H1 (cell line): ENCODE measurements at regions not wholly inside any gene's neighbourhood (a gene's known extent, or its start where the extent isn't known, plus 50 kb on each side); places are given as distances from the start of the nearest gene placed in this dataset.

Experiments used
- CTCF ChIA-PET: fragments of 300-600 bp; sonication (Branson Sonifier 250); formaldehyde crosslinking; loops from one replicate; lab custom pipeline; 2021; ENCODE audit not compliant: partially characterized antibody; lab: Charles Lee
- POLR2A ChIA-PET: fragments of 300-600 bp; sonication (Branson Sonifier 250); formaldehyde crosslinking; loops from one replicate; lab custom pipeline; 2021; ENCODE audit warnings: inconsistent platforms; ENCODE audit not compliant: partially characterized antibody; lab: Charles Lee
- DNase-seq, 2 experiments: peaks; one replicate each; pipeline versions ENCODE4 v3.0.0 to v3.0.0-alpha.2; 2010 to 2022; ENCODE audit warnings: low spot score in 2 of 2, low read depth in 1 of 2, mixed read lengths in 1 of 2
- FAIRE-seq: peaks from 2 replicates; lab custom pipeline; 2011; peaks lifted over from hg19 to GRCh38; lab: Jason Lieb, UNC
- H2AFZ ChIP-seq: 2 replicates; pipeline ENCODE4 v1.8.1; 2012; ENCODE audit warnings: low read length, inconsistent platforms
- H2AK5ac ChIP-seq: 2 replicates; pipeline ENCODE4 v1.6.1; 2013; ENCODE audit warnings: low read depth, low read length
- H2BK120ac ChIP-seq: replicated peaks from 2 replicates; pipeline ENCODE3; 2013; ENCODE audit warnings: low read depth, low read length, inconsistent platforms
- H2BK12ac ChIP-seq: 2 replicates; pipeline ENCODE4 v1.6.1; 2013; ENCODE audit warnings: low read depth, low read length
- H2BK15ac ChIP-seq: 2 replicates; pipeline ENCODE4 v1.6.1; 2013; ENCODE audit warnings: low read length
- H2BK20ac ChIP-seq: 2 replicates; pipeline ENCODE4 v1.6.1; 2013; ENCODE audit warnings: low read length
- H2BK5ac ChIP-seq: 2 replicates; pipeline ENCODE4 v1.6.1; 2013; ENCODE audit warnings: low read depth, low read length
- H3K14ac ChIP-seq: 2 replicates; pipeline ENCODE4 v1.6.1; 2013; ENCODE audit warnings: inconsistent platforms; ENCODE audit not compliant: insufficient read length
- H3K18ac ChIP-seq: 2 replicates; pipeline ENCODE4 v1.6.1; 2013; ENCODE audit warnings: low read length; ENCODE audit errors: extremely low read depth
- H3K23ac ChIP-seq: 2 replicates; pipeline ENCODE4 v1.6.1; 2013; ENCODE audit warnings: inconsistent platforms; ENCODE audit not compliant: insufficient read length
- H3K23me2 ChIP-seq: 2 replicates; pipeline ENCODE4 v1.6.1; 2013; ENCODE audit warnings: low read depth, low read length
- H3K27ac ChIP-seq: 2 replicates; pipeline ENCODE4 v1.6.1; 2011; ENCODE audit warnings: low read depth, low read length, inconsistent platforms
- H3K27me3 ChIP-seq, 4 experiments: replicated peaks in 1 of 4; 1 replicate in 1 of 4; 2 replicates in 3 of 4; pipeline versions ENCODE4 v1.6.1 to v1.8.1; 2011 to 2013; ENCODE audit warnings: low read length in 3 of 4, mild to moderate bottlenecking in 3 of 4, inconsistent platforms in 2 of 4, mixed read lengths in 2 of 4, moderate library complexity in 1 of 4; ENCODE audit not compliant: control insufficient read depth in 3 of 4, insufficient read depth in 3 of 4; ENCODE audit errors: extremely low read depth in 1 of 4
- H3K36me3 ChIP-seq, 4 experiments: 2 replicates each; pipeline versions ENCODE4 v1.6.1 to v1.8.1; 2011 to 2013; ENCODE audit warnings: mild to moderate bottlenecking in 4 of 4, low read length in 3 of 4, moderate library complexity in 2 of 4, control low read depth in 1 of 4, inconsistent platforms in 1 of 4; ENCODE audit not compliant: insufficient read depth in 4 of 4, control insufficient read depth in 2 of 4
- H3K4ac ChIP-seq: replicated peaks from 2 replicates; pipeline ENCODE3; 2013; ENCODE audit warnings: low read length, low read depth, mixed read lengths, inconsistent platforms; ENCODE audit not compliant: insufficient read length
- H3K4me1 ChIP-seq, 4 experiments: replicated peaks in 1 of 4; 1 replicate in 1 of 4; 2 replicates in 3 of 4; pipeline versions ENCODE4 v1.6.1 to v1.8.1; 2011 to 2013; ENCODE audit warnings: low read length in 3 of 4, inconsistent platforms in 2 of 4, mixed read lengths in 1 of 4; ENCODE audit not compliant: insufficient read depth in 4 of 4, control insufficient read depth in 3 of 4
- H3K4me2 ChIP-seq, 2 experiments: 2 replicates each; pipeline versions ENCODE4 v1.6.1 to v1.8.1; 2011 to 2013; ENCODE audit warnings: low read depth in 2 of 2, low read length in 2 of 2, control low read depth in 1 of 2, inconsistent platforms in 1 of 2, mild to moderate bottlenecking in 1 of 2; ENCODE audit not compliant: insufficient read depth in 1 of 2
- H3K4me3 ChIP-seq, 4 experiments: fragments of 200-600, 300-600 bp in 1 of 4; sonication (generic), shearing (Covaris generic), sonication (Bioruptor Twin) in 1 of 4; 2 replicates each; pipeline versions ENCODE4 v1.5.1 to v1.8.1; 2011 to 2016; ENCODE audit warnings: low read length in 4 of 4, low read depth in 3 of 4, control low read depth in 2 of 4, inconsistent platforms in 2 of 4, mild to moderate bottlenecking in 2 of 4, mixed read lengths in 1 of 4, moderate library complexity in 1 of 4; ENCODE audit not compliant: insufficient read depth in 2 of 4; ENCODE audit errors: extremely low read depth in 1 of 4
- H3K56ac ChIP-seq: replicated peaks from 2 replicates; pipeline ENCODE3; 2013; ENCODE audit warnings: low read depth, mild to moderate bottlenecking, mixed read lengths, low read length, inconsistent platforms; ENCODE audit not compliant: insufficient read length
- H3K79me1 ChIP-seq: 2 replicates; pipeline ENCODE4 v1.6.1; 2013; ENCODE audit warnings: low read depth, low read length, control low read depth
- H3K79me2 ChIP-seq, 2 experiments: 2 replicates each; pipeline versions ENCODE4 v1.6.1 to v1.8.1; 2012 to 2013; ENCODE audit warnings: low read length in 2 of 2, mild to moderate bottlenecking in 2 of 2, inconsistent platforms in 1 of 2; ENCODE audit not compliant: insufficient read depth in 2 of 2, control insufficient read depth in 1 of 2
- H3K9ac ChIP-seq, 4 experiments: replicated peaks in 1 of 4; 1 replicate in 1 of 4; 2 replicates in 3 of 4; pipeline versions ENCODE4 v1.6.1 to v1.8.1; 2011 to 2013; ENCODE audit warnings: low read depth in 3 of 4, low read length in 3 of 4, control low read depth in 2 of 4, mild to moderate bottlenecking in 2 of 4, moderate library complexity in 2 of 4, inconsistent platforms in 1 of 4; ENCODE audit errors: extremely low read depth in 1 of 4
- H3K9me3 ChIP-seq, 2 experiments: 2 replicates each; pipeline versions ENCODE4 v1.6.1 to v1.8.1; 2012 to 2013; ENCODE audit warnings: mild to moderate bottlenecking in 2 of 2, moderate library complexity in 2 of 2, control low read depth in 1 of 2, inconsistent platforms in 1 of 2, low read depth in 1 of 2, low read length in 1 of 2, mixed read lengths in 1 of 2; ENCODE audit not compliant: insufficient read depth in 2 of 2
- H4K20me1 ChIP-seq, 2 experiments: replicated peaks in 1 of 2; 2 replicates each; pipeline versions ENCODE3 to v1.8.1; 2011 to 2013; ENCODE audit warnings: inconsistent platforms in 2 of 2, low read length in 2 of 2, mild to moderate bottlenecking in 1 of 2; ENCODE audit not compliant: insufficient read depth in 2 of 2, control insufficient read depth in 1 of 2
- H4K5ac ChIP-seq: 2 replicates; pipeline ENCODE4 v1.6.1; 2013; ENCODE audit warnings: low read length, low read depth, mixed read lengths, inconsistent platforms; ENCODE audit not compliant: insufficient read length
- H4K8ac ChIP-seq: 2 replicates; pipeline ENCODE4 v1.8.0; 2013; ENCODE audit warnings: mild to moderate bottlenecking, moderate library complexity, low read length, inconsistent platforms; ENCODE audit not compliant: insufficient read depth; ENCODE audit errors: extremely low read depth
- H4K91ac ChIP-seq: replicated peaks from 2 replicates; pipeline ENCODE3; 2013; ENCODE audit warnings: low read length, mixed read lengths, inconsistent platforms; ENCODE audit not compliant: insufficient read length
- RAD21 ChIP-seq, 2 experiments: IDR thresholded peaks in 1 of 2; conservative IDR thresholded peaks in 1 of 2; 2 replicates each; pipeline ENCODE4 v1.6.1; 2011; ENCODE audit warnings: low read depth in 2 of 2, low read length in 2 of 2, improper control_type of control experiment in 1 of 2, inconsistent platforms in 1 of 2, mild to moderate bottlenecking in 1 of 2, moderate library complexity in 1 of 2
- TAF7 ChIP-seq: optimal IDR thresholded peaks from 2 replicates; pipeline ENCODE3; 2011; ENCODE audit warnings: low read depth, mild to moderate bottlenecking, inconsistent platforms, low read length, moderate library complexity, borderline replicate concordance
- YY1 ChIP-seq: IDR thresholded peaks from 2 replicates; pipeline ENCODE4 v1.6.1; 2011; ENCODE audit warnings: low read depth, mild to moderate bottlenecking, low read length

DNA sequence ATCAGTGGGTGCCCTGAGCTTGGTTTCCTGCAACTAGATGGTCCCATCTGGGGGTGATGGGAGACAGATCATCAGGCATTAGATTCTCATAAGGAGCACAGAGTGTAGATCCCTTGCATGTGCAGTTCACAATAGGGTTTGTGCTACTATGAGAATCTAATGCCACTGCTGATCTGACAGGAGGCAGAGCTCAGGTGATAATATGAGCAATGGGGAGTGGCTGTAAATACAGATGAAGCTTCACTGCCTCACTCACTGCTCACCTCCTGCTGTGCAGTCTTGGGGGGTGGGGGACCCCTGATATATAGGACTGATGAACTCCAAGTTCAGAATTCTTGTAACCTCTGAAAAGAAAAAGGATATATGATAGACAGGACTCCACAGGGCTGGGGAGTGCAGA, 108.0 kb downstream of the RIN2 start:
- Histone ChIP-seq H3K79me2 (no peaks in the 10 kb centered on the region), H2BK20ac (no peak overlapping the region), H4K20me1 (no peaks in the 10 kb centered on the region), H2BK12ac (no peak overlapping the region), H4K8ac (no peak overlapping the region), H3K18ac (no peak overlapping the region), H4K5ac (no peak overlapping the region), H3K36me3 (no peaks in the 10 kb centered on the region), H3K9me3 (no peaks in the 10 kb centered on the region; a peak in 1 of 4 replicates), H3K56ac (no peak overlapping the region), H2AFZ (no peak overlapping the region), H3K79me1 (no peaks in the 10 kb centered on the region), H2AK5ac (no peak overlapping the region), H3K23ac (no peak overlapping the region), H3K9ac (no peak overlapping the region), H2BK120ac (no peak overlapping the region), H3K4me1 (no peaks in the 10 kb centered on the region), H3K14ac (no peak overlapping the region), H2BK15ac (no peak overlapping the region), H3K27me3 (no peaks in the 10 kb centered on the region), H3K23me2 (no peaks in the 10 kb centered on the region), H3K4ac (no peak overlapping the region), H3K4me2 (no peak overlapping the region), H2BK5ac (no peak overlapping the region), H3K4me3 (no peak overlapping the region), H3K27ac (no peak overlapping the region), H4K91ac (no peak overlapping the region)
- DNase-seq, result no peak
- no peak for FAIRE-seq
- ChIA-PET POLR2A (interaction anchor here (0.6 kb wide), 1 partner anchor 150 kb away, joined by 3 read pairs; no protein-coding TSS in a partner anchor), CTCF (interaction anchor here (1.3 kb wide), 1 partner anchor 27 kb away, joined by 3 read pairs; no protein-coding TSS in a partner anchor)
- no peak for TF ChIP-seq RAD21 (IDR thresholded peaks at IDR 0.05 in 1 of 2, conservative IDR thresholded peaks at IDR 0.05 in 1 of 2; ENCODE audit: low read depth in 2 of 2, low read length in 2 of 2)
- no peak for TF ChIP-seq TAF7
- TF ChIP-seq YY1, result no peak
